CD8-positive, alpha-beta memory T cell (primary cell): ENCODE measurements at regions not wholly inside any gene's neighbourhood (a gene's known extent, or its start where the extent isn't known, plus 50 kb on each side); places are given as distances from the start of the nearest gene placed in this dataset.
A peak's percentile ranks its signal among the peaks of the same experiment; 100 is the strongest.
"Not testable (repeated sequence)": the region's sequence is repeated elsewhere in the genome, so short reads cannot be mapped to it uniquely, and the experiment has no call there.

ENCODE experiments used
- CTCF ChIA-PET: fragments of 350-600 bp; sonication (Branson Sonifier 250); formaldehyde crosslinking; loops from one replicate; lab custom pipeline; 2021; ENCODE audit warnings: antibody characterized with exemption; lab: Charles Lee
- POLR2A ChIA-PET: fragments of 350-600 bp; sonication (Branson Sonifier 250); formaldehyde crosslinking; loops from one replicate; lab custom pipeline; 2021; ENCODE audit warnings: antibody characterized with exemption; lab: Charles Lee
- DNase-seq, 5 donors: peaks; one replicate each; pipeline versions ENCODE4 v3.0.0 to v3.0.0-alpha.2; 2020 to 2022; ENCODE audit warnings: mixed read lengths in 1 of 5
- H3K27ac ChIP-seq: one replicate; pipeline ENCODE4 v1.7.0; 2013; ENCODE audit warnings: low read depth, mild to moderate bottlenecking, low read length, moderate library complexity
- H3K27me3 ChIP-seq: 2 replicates; pipeline ENCODE4 v1.7.0; 2013; ENCODE audit warnings: low read length, mild to moderate bottlenecking; ENCODE audit not compliant: insufficient read depth, poor library complexity, severe bottlenecking
- H3K36me3 ChIP-seq: 2 replicates; pipeline ENCODE4 v1.7.0; 2013; ENCODE audit warnings: mild to moderate bottlenecking, low read length, moderate library complexity; ENCODE audit not compliant: insufficient read depth
- H3K4me1 ChIP-seq: 2 replicates; pipeline ENCODE4 v1.7.0; 2013; ENCODE audit warnings: mild to moderate bottlenecking, low read length, moderate library complexity; ENCODE audit not compliant: insufficient read depth
- H3K4me3 ChIP-seq: 2 replicates; pipeline ENCODE4 v1.7.0; 2013; ENCODE audit warnings: mild to moderate bottlenecking, low read length
- H3K9me3 ChIP-seq: 2 replicates; pipeline ENCODE4 v1.7.0; 2013; ENCODE audit warnings: mild to moderate bottlenecking, low read length
- H3K27ac Mint-ChIP-seq, 8 donors: one replicate each; pipeline ENCODE4 v1.8.0; 2020 to 2021; ENCODE audit warnings: mixed read lengths in 8 of 8, mild to moderate bottlenecking in 6 of 8, inconsistent platforms in 3 of 8, moderate library complexity in 3 of 8
- H3K27me3 Mint-ChIP-seq, 2 donors: one replicate each; pipeline ENCODE4 v1.8.0; 2020 to 2021; ENCODE audit warnings: mixed read lengths in 2 of 2, mild to moderate bottlenecking in 1 of 2, moderate library complexity in 1 of 2
- H3K36me3 Mint-ChIP-seq, 3 donors: one replicate each; pipeline ENCODE4 v1.8.0; 2020 to 2021; ENCODE audit warnings: mixed read lengths in 3 of 3, inconsistent platforms in 1 of 3, mild to moderate bottlenecking in 1 of 3
- H3K4me1 Mint-ChIP-seq, 3 donors: one replicate each; pipeline ENCODE4 v1.8.0; 2020 to 2021; ENCODE audit warnings: mixed read lengths in 3 of 3, inconsistent platforms in 1 of 3, mild to moderate bottlenecking in 1 of 3
- H3K4me3 Mint-ChIP-seq, 7 donors: one replicate each; pipeline ENCODE4 v1.8.0; 2020 to 2021; ENCODE audit warnings: mixed read lengths in 7 of 7, mild to moderate bottlenecking in 6 of 7, moderate library complexity in 4 of 7, inconsistent platforms in 2 of 7
- H3K9me3 Mint-ChIP-seq, 5 donors: one replicate each; pipeline ENCODE4 v1.8.0; 2020 to 2022; ENCODE audit warnings: mixed read lengths in 5 of 5, mild to moderate bottlenecking in 3 of 5, moderate library complexity in 2 of 5, inconsistent platforms in 1 of 5

DNA sequence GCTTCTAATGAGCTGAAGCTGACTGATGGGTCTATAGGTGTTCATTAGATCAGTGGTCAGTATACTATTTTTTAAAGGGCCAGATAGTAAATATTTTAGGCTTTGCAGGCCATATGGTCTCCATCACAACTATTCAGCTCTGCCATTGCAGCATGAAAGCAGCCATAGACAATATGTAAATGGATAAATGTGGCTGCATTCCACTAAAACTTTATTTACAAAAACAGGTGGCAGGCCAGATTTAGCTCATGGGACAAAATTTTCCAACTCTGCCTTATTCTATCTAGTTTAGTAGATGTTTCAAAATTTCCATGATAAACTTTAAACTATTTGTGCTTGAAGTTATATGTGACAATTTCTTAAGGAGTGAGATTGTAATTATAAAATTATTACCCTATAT is 339.3 kb downstream of the ABCC12 start:
- POLR2A ChIA-PET = no interaction called here
- no peak overlapping the region for H3K4me3 Mint-ChIP-seq
- Histone ChIP-seq H3K36me3 (no peaks in the 10 kb centered on the region), H3K27me3 (no peaks in the 10 kb centered on the region), H3K9me3 (no peaks in the 10 kb centered on the region), H3K4me3 (no peak overlapping the region), H3K27ac (no peak overlapping the region), H3K4me1 (no peaks in the 10 kb centered on the region)
- H3K9me3 Mint-ChIP-seq = peaks cover 4 to 21% (median 17%) of the 10 kb centered on the region in 5 donors
- H3K27ac Mint-ChIP-seq = no peak overlapping the region
- H3K4me1 Mint-ChIP-seq = no peaks in the 10 kb centered on the region
- no peak for DNase-seq
- H3K27me3 Mint-ChIP-seq = peaks cover 10 to 23% of the 10 kb centered on the region in 2 donors
- H3K36me3 Mint-ChIP-seq = no peaks in the 10 kb centered on the region
- CTCF ChIA-PET = no interaction called here

DNA sequence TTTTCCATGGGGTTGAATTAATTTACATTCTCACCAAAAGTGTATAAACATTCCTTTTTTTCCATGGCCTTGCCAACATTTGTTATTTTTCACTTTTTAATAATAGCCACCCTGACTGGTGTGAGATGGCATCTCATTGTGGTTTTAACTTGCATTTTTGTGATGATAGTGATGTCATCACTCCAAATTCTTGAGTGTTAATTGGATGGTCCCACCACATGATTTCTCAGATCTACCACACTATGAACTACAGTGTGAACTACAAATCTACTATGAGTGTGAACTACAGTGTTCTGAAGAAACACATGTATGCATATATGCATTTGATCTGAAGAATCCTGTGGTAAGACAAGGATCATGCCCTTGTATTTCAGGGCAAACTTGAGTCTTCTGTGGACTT is 340.1 kb downstream of the ABCC12 start:
- Mint-ChIP-seq H3K27me3 (peaks cover 7 to 21% of the 10 kb centered on the region in 2 donors), H3K9me3 (peaks cover 4 to 26% (median 18%) of the 10 kb centered on the region in 5 donors), H3K4me1 (no peaks in the 10 kb centered on the region), H3K36me3 (no peaks in the 10 kb centered on the region), H3K27ac (no peak overlapping the region), H3K4me3 (no peak overlapping the region)
- DNase-seq = no peak
- Histone ChIP-seq H3K4me3 (no peak overlapping the region), H3K4me1 (no peaks in the 10 kb centered on the region), H3K36me3 (no peaks in the 10 kb centered on the region), H3K27me3 (no peaks in the 10 kb centered on the region), H3K27ac (no peak overlapping the region), H3K9me3 (no peaks in the 10 kb centered on the region)
- CTCF ChIA-PET = no interaction called here
- POLR2A ChIA-PET = no interaction called here

DNA sequence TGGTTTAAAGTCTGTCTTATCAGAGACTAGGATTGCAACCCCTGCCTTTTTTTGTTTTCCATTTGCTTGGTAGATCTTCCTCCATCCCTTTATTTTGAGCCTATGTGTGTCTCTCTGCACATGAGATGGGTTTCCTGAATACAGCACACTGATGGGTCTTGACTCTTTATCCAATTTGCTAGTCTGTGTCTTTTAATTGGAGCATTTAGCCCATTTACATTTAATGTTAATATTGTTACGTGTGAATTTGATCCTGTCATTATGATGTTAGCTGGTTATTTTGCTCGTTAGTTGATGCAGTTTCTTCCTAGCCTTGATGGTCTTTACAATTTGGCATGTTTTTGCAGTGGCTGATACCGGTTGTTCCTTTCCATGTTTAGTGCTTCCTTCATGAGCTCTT is 344.0 kb downstream of the ABCC12 start:
- H3K4me3 Mint-ChIP-seq, CTCF ChIA-PET, H3K36me3 ChIP-seq, POLR2A ChIA-PET, H3K27ac Mint-ChIP-seq, H3K4me1 ChIP-seq, H3K27me3 Mint-ChIP-seq, H3K27me3 ChIP-seq, DNase-seq, H3K4me1 Mint-ChIP-seq, H3K4me3 ChIP-seq, H3K27ac ChIP-seq, H3K9me3 ChIP-seq, H3K36me3 Mint-ChIP-seq: not testable (repeated sequence)
- H3K9me3 Mint-ChIP-seq = peaks cover 0 to 34% (median 29%) of the 10 kb centered on the region in 5 donors

DNA sequence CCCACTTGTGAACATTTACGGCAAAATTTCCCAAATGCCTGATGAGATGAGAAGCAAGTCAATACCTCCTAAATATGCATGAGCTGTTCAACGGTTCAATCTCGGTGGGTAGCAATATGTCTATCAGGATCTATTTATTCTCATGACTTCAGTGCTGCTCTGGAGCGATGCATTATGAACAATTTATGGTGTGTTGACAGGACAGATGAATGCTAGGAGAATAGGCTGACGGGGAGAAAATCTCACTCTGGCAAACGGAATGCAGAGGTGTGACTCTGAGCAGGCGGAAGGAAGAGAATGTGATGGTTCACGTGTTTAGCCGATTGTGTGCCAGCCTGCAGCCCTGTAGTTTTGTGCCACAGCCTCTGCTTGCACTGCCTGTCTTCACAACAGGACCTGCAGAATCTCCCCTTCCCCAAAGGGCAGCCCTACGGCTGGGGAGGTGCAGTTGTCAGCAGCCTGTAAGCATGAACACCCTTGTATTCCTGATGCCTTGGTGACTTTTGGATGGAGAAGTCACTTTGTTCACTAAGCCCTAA is 345.2 kb downstream of the PHKB start:
- H3K27me3 ChIP-seq = no peaks in the 10 kb centered on the region
- no peak overlapping the region for H3K4me3 ChIP-seq
- no peak overlapping the region for H3K27ac ChIP-seq
- H3K9me3 ChIP-seq = no peaks in the 10 kb centered on the region
- no peak for DNase-seq
- H3K36me3 Mint-ChIP-seq = no peaks in the 10 kb centered on the region
- no peak overlapping the region for H3K4me3 Mint-ChIP-seq
- POLR2A ChIA-PET = no interaction called here
- no peak overlapping the region for H3K27ac Mint-ChIP-seq
- peaks cover 0 to 13% (median 11%) of the 10 kb centered on the region in 5 donors for H3K9me3 Mint-ChIP-seq
- no peaks in the 10 kb centered on the region for H3K36me3 ChIP-seq
- no peaks in the 10 kb centered on the region for H3K4me1 Mint-ChIP-seq
- CTCF ChIA-PET = no interaction called here
- no peaks in the 10 kb centered on the region for H3K4me1 ChIP-seq
- H3K27me3 Mint-ChIP-seq = no peaks in the 10 kb centered on the region

DNA sequence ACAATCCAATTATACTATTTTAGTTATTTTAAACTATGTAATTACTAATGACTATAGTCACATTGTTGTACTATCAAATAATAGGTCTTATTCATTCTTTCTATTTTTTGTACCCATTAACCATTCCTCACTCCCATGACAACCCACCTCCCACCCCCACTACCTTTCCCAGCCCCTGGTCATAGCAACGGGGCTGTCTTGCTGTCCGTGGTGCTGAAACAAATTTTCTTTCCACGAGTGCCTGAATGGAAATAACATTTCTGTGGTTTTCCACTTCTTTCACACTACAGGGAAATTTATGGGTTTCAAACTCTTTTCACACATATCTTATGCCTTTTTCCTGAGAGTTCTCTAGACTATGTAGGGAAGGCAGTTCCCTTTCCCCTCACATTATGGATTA is 326.6 kb downstream of the PHKB start:
- POLR2A ChIA-PET = no interaction called here

DNA sequence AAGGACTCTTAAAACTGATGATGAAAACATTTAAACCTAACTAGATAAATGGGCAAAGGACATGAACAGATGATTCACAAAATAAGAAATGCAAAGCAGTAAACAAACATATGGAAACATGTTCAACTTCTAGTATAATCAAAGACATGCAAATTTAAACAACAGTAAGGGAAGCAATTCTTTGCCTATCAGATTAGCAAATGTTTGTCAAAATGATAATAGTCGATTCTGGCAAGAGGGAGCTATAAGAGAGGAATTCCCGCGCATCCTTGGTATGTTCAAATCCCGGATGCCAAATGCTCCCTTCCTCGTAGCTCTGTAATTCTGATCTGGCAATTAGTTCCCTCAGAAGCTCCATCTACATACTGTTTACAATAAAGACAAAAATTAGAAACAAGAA is 320.5 kb downstream of the PHKB start:
- Histone ChIP-seq H3K27ac (no peak overlapping the region), H3K36me3 (no peaks in the 10 kb centered on the region), H3K9me3 (no peaks in the 10 kb centered on the region), H3K27me3 (no peaks in the 10 kb centered on the region), H3K4me1 (peaks cover 7% of the 10 kb centered on the region), H3K4me3 (no peak overlapping the region)
- no peak overlapping the region for H3K4me3 Mint-ChIP-seq
- H3K9me3 Mint-ChIP-seq = no peaks in the 10 kb centered on the region
- H3K36me3 Mint-ChIP-seq = no peaks in the 10 kb centered on the region
- peaks cover 1 to 3% of the 10 kb centered on the region in 2 donors for H3K27me3 Mint-ChIP-seq
- no peak overlapping the region for H3K27ac Mint-ChIP-seq
- no peak for DNase-seq
- POLR2A ChIA-PET = no interaction called here
- CTCF ChIA-PET = no interaction called here
- H3K4me1 Mint-ChIP-seq = peaks cover 16 to 23% (median 17%) of the 10 kb centered on the region in 3 donors

More for the DNA sequence above, 326.6 kb downstream of the PHKB start:
- Histone ChIP-seq H3K27ac (no peak overlapping the region), H3K9me3 (no peaks in the 10 kb centered on the region), H3K36me3 (no peaks in the 10 kb centered on the region), H3K27me3 (no peaks in the 10 kb centered on the region), H3K4me1 (no peaks in the 10 kb centered on the region), H3K4me3 (no peak overlapping the region)
- Mint-ChIP-seq H3K27ac (no peak overlapping the region), H3K9me3 (peaks cover 13 to 23% (median 21%) of the 10 kb centered on the region in 5 donors), H3K4me3 (no peak overlapping the region), H3K4me1 (no peaks in the 10 kb centered on the region), H3K36me3 (peaks cover 0 to 10% (median 0%) of the 10 kb centered on the region in 3 donors), H3K27me3 (peaks cover 5 to 17% of the 10 kb centered on the region in 2 donors)
- DNase-seq = no peak
- CTCF ChIA-PET = no interaction called here

DNA sequence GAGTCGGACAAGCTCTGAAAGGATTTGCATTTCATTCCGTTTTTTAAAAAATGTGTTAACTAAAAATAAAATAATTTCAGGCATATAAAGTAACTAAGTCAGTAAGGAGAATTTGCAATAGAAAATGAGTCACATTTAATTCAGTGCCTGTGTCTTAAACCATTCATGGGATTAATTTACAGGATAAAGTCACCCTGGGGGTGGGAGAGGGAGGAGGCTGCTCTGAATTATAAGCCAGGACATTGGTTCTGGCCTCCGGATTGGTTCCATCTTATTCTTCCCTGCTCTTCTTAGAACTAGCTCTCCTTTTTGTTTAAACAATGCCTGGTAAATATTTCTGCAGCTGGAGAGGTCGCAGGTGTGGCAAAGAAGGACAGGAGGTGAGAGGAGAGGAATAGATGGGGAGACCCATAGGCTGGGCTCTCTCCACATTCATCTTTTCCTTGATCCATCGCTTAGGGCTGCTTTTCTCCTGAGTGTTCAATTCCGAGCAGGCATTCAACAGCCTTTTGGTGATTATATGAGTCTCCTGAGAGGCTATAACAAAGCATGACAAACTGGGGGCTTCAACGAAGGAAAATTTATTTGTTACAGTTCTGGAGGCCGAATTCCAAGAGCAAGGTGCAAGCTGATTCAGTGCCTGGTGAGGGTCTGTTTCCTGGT is 319.2 kb downstream of the PHKB start:
- H3K36me3 Mint-ChIP-seq = no peaks in the 10 kb centered on the region
- Histone ChIP-seq H3K27ac (no peak overlapping the region), H3K9me3 (no peaks in the 10 kb centered on the region), H3K36me3 (no peaks in the 10 kb centered on the region), H3K27me3 (no peaks in the 10 kb centered on the region), H3K4me1 (peaks cover 7% of the 10 kb centered on the region), H3K4me3 (no peak overlapping the region)
- H3K4me1 Mint-ChIP-seq = peaks cover 16 to 23% (median 17%) of the 10 kb centered on the region in 3 donors
- no peak for DNase-seq
- H3K9me3 Mint-ChIP-seq = no peaks in the 10 kb centered on the region
- H3K4me3 Mint-ChIP-seq = peak overlapping the region; percentile 82 to 94 (median 86)
- H3K27ac Mint-ChIP-seq = peak overlapping the region in 3 of 8 donors; percentile 88 to 93 (median 91)
- CTCF ChIA-PET = interaction anchor here (1.5 kb wide), 1 partner anchor 637 kb away, joined by 4 read pairs; the partner anchor contains the start of gene NETO2
- POLR2A ChIA-PET = no interaction called here
- peaks cover 3% of the 10 kb centered on the region in 2 donors for H3K27me3 Mint-ChIP-seq

DNA sequence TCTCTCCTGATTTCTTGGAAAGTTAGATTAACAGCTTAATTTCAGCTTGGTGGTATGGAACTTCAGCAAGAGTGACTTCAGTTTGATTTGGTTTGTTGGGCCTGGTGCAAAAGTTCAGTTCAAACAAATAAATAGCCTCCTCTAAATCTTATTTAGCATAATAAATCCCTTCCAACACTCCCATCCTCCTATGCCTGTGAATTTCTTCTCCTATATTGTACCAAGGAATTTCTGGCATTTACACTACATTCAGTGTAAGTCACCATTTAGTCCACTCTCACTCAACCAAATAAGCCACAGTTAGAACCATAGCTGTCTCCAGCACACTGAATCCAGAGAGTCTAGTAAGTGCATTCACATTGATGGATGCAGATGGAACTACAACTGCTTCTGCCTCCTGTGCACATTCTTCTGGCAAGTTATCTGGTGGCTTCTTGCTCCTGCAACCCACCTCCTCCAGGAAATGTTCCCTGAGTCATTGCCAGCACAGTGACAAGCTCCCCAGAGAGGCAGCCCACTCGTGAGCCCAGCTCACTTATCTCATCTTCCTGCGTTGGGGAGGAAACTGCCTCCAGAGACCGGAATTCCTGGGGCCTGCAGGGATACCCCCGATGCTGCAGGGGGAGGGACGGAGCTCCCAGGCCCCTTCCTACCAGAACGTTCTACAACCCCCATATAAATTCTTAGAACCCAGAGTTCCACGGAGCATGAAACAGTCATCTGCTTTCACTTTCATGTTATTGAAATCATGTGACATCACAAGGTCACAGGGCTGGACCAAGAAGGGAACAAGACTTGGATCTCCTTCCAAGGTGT is 318.3 kb downstream of the PHKB start:
- H3K9me3 ChIP-seq = no peaks in the 10 kb centered on the region
- H3K9me3 Mint-ChIP-seq = no peaks in the 10 kb centered on the region
- peak overlapping the region; percentile 24 to 96 (median 92) for H3K27ac Mint-ChIP-seq
- CTCF ChIA-PET = interaction anchor here (1.5 kb wide), 1 partner anchor 636 kb away, joined by 4 read pairs; the partner anchor contains the start of gene NETO2
- peak overlapping the region; percentile 58 for H3K4me3 ChIP-seq
- H3K4me1 ChIP-seq = peaks cover 7% of the 10 kb centered on the region
- H3K27me3 Mint-ChIP-seq = peaks cover 2 to 3% of the 10 kb centered on the region in 2 donors
- H3K4me1 Mint-ChIP-seq = peaks cover 16 to 23% (median 17%) of the 10 kb centered on the region in 3 donors
- H3K36me3 Mint-ChIP-seq = no peaks in the 10 kb centered on the region
- no peaks in the 10 kb centered on the region for H3K36me3 ChIP-seq
- POLR2A ChIA-PET = interaction anchor here (0.6 kb wide), 1 partner anchor 91 kb away, joined by 3 read pairs; no protein-coding TSS in a partner anchor
- DNase-seq = peak in 1 of 5 donors; percentile 2
- no peaks in the 10 kb centered on the region for H3K27me3 ChIP-seq
- H3K4me3 Mint-ChIP-seq = peak overlapping the region; percentile 82 to 94 (median 86)
- no peak overlapping the region for H3K27ac ChIP-seq
